HS-27A (cell line): ENCODE measurements at regions not wholly inside any gene's neighbourhood (a gene's known extent, or its start where the extent isn't known, plus 50 kb on each side); places are given as distances from the start of the nearest gene placed in this dataset.

ENCODE experiments used
- DNase-seq: peaks from one replicate; pipeline ENCODE4 v3.0.0-alpha.2; 2012; ENCODE audit warnings: low read depth, missing footprints

GRCh38 chr1:55713516-55713915, 498.4 kb upstream of the USP24 start:
- DNase-seq = no peak

GRCh38 chr1:55712148-55712547, 497.0 kb upstream of the USP24 start:
- no peak for DNase-seq

GRCh38 chr1:55708781-55709180, 493.6 kb upstream of the USP24 start:
- no peak for DNase-seq

DNA sequence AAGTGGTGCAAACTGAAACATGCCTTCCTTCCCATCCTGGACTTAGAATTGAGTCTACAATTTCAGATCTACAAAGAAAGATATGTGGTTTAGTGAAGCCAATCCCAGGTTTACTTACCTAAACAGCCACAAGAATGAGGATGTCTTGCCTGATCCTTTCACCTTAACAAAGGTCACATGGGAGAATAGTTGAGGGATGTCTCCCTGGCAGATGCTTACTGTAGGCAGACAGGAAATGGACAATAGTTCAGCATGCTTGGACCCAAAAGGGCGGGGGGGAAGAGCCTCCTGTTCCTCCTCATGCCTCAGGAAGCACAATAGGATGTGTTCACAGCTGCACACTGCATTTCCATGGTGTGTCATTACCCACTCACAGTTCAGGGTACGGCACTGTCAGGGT, 492.7 kb upstream of the USP24 start:
- no peak for DNase-seq

- no peak for DNase-seq
Observed at GRCh38 chr1:55707196-55707595, 492.0 kb upstream of the USP24 start.

DNA sequence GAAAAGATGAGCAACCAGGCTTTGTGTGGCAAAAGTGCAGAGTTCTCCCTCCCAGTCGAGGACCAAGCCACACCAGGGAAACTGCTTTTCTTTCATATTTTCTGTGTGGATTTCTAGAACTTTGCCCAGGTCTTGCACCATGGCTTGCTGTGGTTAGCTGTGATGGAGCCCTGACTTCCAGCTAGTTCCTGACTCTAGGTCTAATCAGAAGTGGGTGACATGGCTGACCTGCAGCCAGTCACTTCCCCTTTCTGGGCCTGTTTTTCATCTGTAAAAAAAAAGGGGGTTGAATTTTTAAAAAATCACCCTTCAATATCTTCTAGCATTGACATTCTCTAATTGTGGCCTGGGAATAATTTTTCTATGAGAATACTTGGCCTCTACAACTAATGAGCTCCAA, 491.2 kb upstream of the USP24 start:
- no peak for DNase-seq

DNA sequence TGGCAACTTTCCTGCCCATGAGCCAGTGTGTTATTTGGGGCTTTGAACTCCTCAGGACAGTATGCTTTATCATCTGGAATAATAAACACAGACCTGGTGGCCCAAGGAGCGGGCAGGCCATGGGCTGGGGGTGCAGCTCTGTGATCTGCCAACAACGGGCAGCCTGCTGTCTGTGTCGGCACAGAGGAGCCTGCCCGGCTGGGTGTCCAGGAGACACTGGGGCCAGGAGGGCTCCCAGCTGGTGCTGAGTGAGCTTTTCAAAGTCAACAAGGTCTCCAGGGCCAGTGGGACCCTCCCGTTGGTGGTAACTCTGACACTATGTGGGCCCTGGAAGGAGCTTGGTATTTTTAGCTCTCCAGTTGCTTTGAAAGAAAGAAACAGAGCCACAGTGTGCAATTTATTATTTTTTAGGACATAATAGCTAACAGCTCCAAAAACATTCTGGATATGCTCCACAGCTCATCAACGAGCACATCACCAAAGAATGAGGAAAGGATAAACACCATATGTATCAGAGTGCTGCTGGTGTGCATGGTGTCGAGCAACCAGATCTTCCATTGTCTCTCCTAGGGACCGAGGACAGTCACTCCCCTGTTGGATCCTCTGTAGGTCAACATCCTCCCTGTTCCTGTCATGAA, 488.7 kb upstream of the USP24 start:
- DNase-seq = no peak

GRCh38 chr1:55702064-55702463, 486.9 kb upstream of the USP24 start:
- DNase-seq = no peak

DNA sequence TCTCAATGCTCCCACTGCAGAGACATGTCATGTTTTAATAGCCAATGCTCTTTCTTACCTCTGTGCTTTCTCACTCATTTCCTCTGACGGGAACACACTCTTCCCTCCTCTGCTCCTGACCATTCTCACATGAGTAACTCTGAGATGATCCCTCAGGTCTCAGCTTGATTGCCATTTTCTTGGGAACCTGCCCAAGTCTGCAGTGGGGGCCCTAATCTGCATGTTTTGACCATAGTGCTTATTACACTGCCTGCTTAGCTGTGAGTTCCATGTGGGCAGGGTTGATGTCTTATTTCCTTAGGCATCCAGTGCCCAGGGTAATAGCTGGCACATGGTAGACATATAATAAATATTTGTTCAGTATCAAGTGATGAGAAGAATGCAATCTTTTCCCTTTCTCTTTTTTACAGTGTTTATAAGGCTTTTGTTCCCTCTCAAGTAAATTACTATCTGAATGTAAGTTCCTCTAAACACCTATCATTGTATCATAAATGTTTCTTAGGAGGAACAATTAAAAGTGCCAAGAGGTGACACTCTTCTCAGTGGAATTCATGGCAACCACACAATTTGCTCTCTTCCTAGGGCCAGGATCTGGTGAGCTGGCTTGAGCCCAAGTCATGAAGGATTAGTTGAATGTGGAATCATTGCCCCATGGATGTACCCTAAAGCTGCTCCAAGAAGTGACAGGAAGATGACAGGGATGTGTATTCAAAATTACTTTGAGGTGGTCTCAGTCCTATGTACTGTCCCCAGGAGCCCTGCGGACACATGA, 485.4 kb upstream of the USP24 start:
- no peak for DNase-seq

- DNase-seq = no peak
Observed at GRCh38 chr1:55699228-55699627, 484.1 kb upstream of the USP24 start.

- DNase-seq = no peak
Observed at GRCh38 chr1:55697997-55698535, 482.9 kb upstream of the USP24 start.

DNA sequence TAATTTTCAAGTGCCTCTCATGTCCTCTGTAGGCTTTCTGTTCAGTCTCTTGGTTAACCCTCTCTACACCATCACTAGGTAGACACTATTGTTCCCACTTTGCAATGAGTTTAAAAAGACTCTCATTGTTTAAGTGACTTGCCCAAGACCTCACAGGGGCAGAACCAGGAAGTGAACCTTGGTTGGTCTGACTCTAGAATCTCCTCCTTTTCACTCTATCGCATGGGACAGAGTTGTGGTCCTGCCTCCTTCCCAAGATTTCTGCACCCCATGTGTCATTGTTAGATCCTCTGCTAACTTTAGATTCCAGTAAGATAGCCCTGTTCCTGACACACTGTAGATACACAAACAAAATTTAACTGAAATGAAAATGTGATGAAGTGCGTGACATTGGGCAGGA, 481.7 kb upstream of the USP24 start:
- DNase-seq = no peak

GRCh38 chr1:55696181-55696754, 481.1 kb upstream of the USP24 start:
- peak; percentile 91 for DNase-seq

DNA sequence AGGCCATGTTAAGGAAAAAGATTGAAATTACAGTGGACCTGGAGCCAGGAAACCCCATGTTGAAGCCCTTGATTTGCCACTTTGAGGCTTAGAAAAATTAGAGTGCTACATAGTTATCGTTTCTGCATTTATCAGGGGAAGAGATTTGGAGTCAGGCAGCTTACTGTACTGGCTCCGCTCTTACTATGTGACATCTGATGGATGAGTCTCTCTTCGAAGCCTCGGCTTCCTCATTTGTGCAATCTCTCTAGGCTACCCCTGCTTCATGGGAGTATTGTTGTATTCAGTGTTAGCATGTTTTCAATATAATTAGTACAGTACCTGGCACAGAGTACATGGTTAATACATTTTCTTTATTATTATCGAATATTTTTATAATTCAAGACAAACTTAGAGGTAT, 480.4 kb upstream of the USP24 start:
- no peak for DNase-seq

- DNase-seq = no peak
Observed at GRCh38 chr1:55695151-55695550, 480.0 kb upstream of the USP24 start.

GRCh38 chr1:55694310-55694801, 479.2 kb upstream of the USP24 start:
- DNase-seq = no peak

- no peak for DNase-seq
Observed at GRCh38 chr1:55692726-55693125, 477.6 kb upstream of the USP24 start.

- no peak for DNase-seq
Observed at GRCh38 chr1:55690366-55690765, 475.2 kb upstream of the USP24 start.

GRCh38 chr1:55689800-55690199, 474.6 kb upstream of the USP24 start:
- DNase-seq = no peak

DNA sequence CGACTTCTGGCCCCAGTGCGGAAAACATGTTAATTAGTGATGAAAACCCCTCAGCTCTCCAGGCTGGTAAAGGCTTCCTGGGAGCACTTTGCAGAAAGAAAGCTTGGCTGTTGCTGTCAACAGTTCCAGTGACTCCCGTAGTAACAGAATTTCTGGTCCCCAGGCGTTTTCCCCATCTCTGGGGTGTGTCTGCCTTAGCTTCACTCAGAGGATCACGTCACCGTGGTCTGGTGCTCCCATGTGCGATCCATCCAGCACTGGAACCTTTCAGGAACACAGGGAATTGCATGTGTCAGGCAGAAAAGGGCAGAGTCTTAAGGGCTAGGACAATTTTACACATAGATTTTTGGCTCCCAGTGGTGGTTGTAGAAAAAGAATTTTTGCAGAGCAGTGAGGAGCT, 470.4 kb upstream of the USP24 start:
- no peak for DNase-seq

GRCh38 chr1:55684131-55684650, 469.0 kb upstream of the USP24 start:
- DNase-seq = no peak

DNA sequence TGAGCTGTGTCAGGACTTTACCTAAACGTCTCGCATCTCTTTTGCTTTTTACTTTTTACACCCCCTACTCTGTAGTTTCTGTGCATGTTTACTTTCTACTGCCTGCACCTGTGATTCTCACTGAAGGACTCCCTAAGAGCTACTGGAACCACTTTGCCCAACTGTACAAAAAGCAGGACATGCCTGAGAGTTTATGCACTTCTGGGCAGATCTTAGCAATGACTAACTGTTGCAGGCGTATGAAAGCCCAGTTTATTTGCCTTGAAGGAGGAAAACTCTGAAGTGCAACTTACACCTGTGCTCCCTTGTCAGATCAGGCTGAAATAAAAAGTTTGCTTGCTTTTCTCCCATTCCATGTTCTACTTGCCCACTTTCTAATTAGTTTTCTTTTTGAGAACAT, 467.0 kb upstream of the USP24 start:
- no peak for DNase-seq

DNA sequence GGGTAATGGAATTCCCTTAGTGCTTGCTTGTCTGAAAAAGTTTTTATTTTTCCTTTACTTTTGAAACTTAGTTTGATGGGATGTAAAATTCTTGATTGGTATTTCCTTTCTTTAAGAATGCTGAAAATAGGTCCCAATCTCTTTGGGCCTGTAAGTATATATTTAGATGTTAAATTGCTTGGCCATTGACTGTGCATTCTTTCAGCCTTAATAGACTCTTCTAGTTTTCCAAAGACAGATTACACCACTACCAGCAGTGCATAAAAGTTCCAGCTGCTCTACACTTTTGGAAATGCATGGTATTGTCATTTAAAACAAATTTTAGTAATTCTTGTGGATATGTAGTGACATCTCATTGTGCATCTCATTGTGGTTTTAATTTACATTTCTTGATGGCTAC, 464.8 kb upstream of the USP24 start:
- DNase-seq = no peak
